HEK293 (cell line): ENCODE measurements at regions not wholly inside any gene's neighbourhood (a gene's known extent, or its start where the extent isn't known, plus 50 kb on each side); places are given as distances from the start of the nearest gene placed in this dataset.

Source experiments
- CTCF ChIA-PET: fragments of 350-600 bp; formaldehyde crosslinking; extraction: SDS; loops from one replicate; lab custom pipeline; 2021; ENCODE audit warnings: antibody characterized with exemption; lab: Yijun Ruan, JAX
- POLR2A ChIA-PET: fragments of 300-600 bp; formaldehyde crosslinking; extraction: SDS; loops from one replicate; lab custom pipeline; 2020; ENCODE audit warnings: antibody characterized with exemption, inconsistent platforms; lab: Yijun Ruan, JAX
- H3K27ac ChIP-seq: fragments of 200-500 bp; sonication (Bioruptor generic); 2 replicates; pipeline ENCODE4 v1.5.1; 2014; ENCODE audit warnings: low read depth, low read length, control low read depth, inconsistent platforms; ENCODE audit errors: extremely low read depth
- H3K36me3 ChIP-seq, 2 experiments: fragments of 200-500 bp in 1 of 2; sonication (Bioruptor generic) in 1 of 2; 1 replicate in 1 of 2; 2 replicates in 1 of 2; pipeline ENCODE4 v1.5.1; 2014 to 2017; ENCODE audit warnings: inconsistent platforms in 2 of 2, low read length in 2 of 2; ENCODE audit not compliant: control insufficient read depth in 2 of 2, insufficient read depth in 1 of 2
- H3K4me1 ChIP-seq: fragments of 200-500 bp; sonication (Bioruptor generic); 2 replicates; pipeline ENCODE4 v1.5.1; 2014; ENCODE audit warnings: mild to moderate bottlenecking, low read length, inconsistent platforms; ENCODE audit not compliant: control insufficient read depth, insufficient read depth
- H3K4me3 ChIP-seq: 2 replicates; pipeline ENCODE4 v1.5.1; 2011; ENCODE audit warnings: low read depth, mild to moderate bottlenecking, control low read depth, low read length, moderate library complexity
- H3K9me3 ChIP-seq: fragments of 200-500 bp; sonication (Bioruptor generic); 2 replicates; pipeline ENCODE4 v1.5.1; 2014; ENCODE audit warnings: low read depth, low read length, inconsistent platforms; ENCODE audit not compliant: control insufficient read depth, insufficient read depth
- FEZF1 ChIP-seq: fragments of 450-650 bp; formaldehyde crosslinking; IDR thresholded peaks from 2 replicates; pipeline ENCODE4 v1.5.1; 2016; ENCODE audit warnings: missing biosample characterization, missing genetic modification characterization
- MZF1 ChIP-seq: fragments of 450-650 bp; formaldehyde crosslinking; IDR thresholded peaks from 2 replicates; pipeline ENCODE4 v1.5.1; 2017; ENCODE audit warnings: missing biosample characterization, missing genetic modification characterization, borderline replicate concordance
- PRDM1 ChIP-seq: fragments of 450-650 bp; formaldehyde crosslinking; IDR thresholded peaks from 2 replicates; pipeline ENCODE4; 2016; ENCODE audit warnings: missing biosample characterization, missing genetic modification characterization
- REPIN1 ChIP-seq: fragments of 450-650 bp; formaldehyde crosslinking; IDR thresholded peaks from 2 replicates; pipeline ENCODE4 v1.5.1; 2017; ENCODE audit warnings: missing biosample characterization, missing genetic modification characterization, low read depth
- SETDB1 ChIP-seq: IDR thresholded peaks from one replicate; pipeline ENCODE4 v1.6.1; 2017; ENCODE audit warnings: mild to moderate bottlenecking, low read length, moderate library complexity, mixed read lengths; ENCODE audit not compliant: insufficient read length
- ZNF138 ChIP-seq: fragments of 450-650 bp; formaldehyde crosslinking; IDR thresholded peaks from 2 replicates; pipeline ENCODE4 v1.5.1; 2016; ENCODE audit warnings: missing biosample characterization, missing genetic modification characterization, borderline replicate concordance
- ZNF175 ChIP-seq: fragments of 450-650 bp; formaldehyde crosslinking; IDR thresholded peaks from 2 replicates; pipeline ENCODE4 v1.5.1; 2016; ENCODE audit warnings: missing biosample characterization, missing genetic modification characterization
- ZNF211 ChIP-seq: fragments of 450-650 bp; formaldehyde crosslinking; IDR thresholded peaks from 2 replicates; pipeline ENCODE4 v1.5.1; 2016; ENCODE audit warnings: low read depth, missing biosample characterization, missing genetic modification characterization
- ZNF366 ChIP-seq: fragments of 450-650 bp; formaldehyde crosslinking; conservative IDR thresholded peaks from 2 replicates; pipeline ENCODE4 v1.5.1; 2016; ENCODE audit warnings: missing biosample characterization, missing genetic modification characterization
- ZNF426 ChIP-seq: fragments of 450-650 bp; formaldehyde crosslinking; IDR thresholded peaks from 2 replicates; pipeline ENCODE4 v1.5.1; 2017; ENCODE audit warnings: missing biosample characterization, missing genetic modification characterization, mild to moderate bottlenecking, inconsistent platforms, moderate library complexity
- ZNF707 ChIP-seq: fragments of 450-650 bp; formaldehyde crosslinking; IDR thresholded peaks from 2 replicates; pipeline ENCODE4 v1.5.1; 2016; ENCODE audit warnings: missing biosample characterization, missing genetic modification characterization
- ZXDB ChIP-seq: fragments of 450-650 bp; formaldehyde crosslinking; IDR thresholded peaks from 2 replicates; pipeline ENCODE4 v1.5.1; 2016; ENCODE audit warnings: missing biosample characterization, missing genetic modification characterization
- TF ChIP-seq, protein P1 (sequence below): fragments of 450-650 bp; formaldehyde crosslinking; IDR thresholded peaks from 2 replicates; pipeline ENCODE4 v1.5.1; 2016; ENCODE audit warnings: missing biosample characterization, missing genetic modification characterization
- TF ChIP-seq, protein P2 (sequence below): fragments of 450-650 bp; formaldehyde crosslinking; IDR thresholded peaks from 2 replicates; pipeline ENCODE4 v1.5.1; 2016; ENCODE audit warnings: missing biosample characterization, missing genetic modification characterization
- TF ChIP-seq, protein P3 (sequence below): fragments of 450-650 bp; IDR thresholded peaks from 2 replicates; pipeline ENCODE4 v1.5.1; 2018; ENCODE audit warnings: missing biosample characterization, mild to moderate bottlenecking, missing genetic modification characterization
- TF ChIP-seq, protein P4 (sequence below): fragments of 450-650 bp; formaldehyde crosslinking; IDR thresholded peaks from 2 replicates; pipeline ENCODE4 v1.5.1; 2016; ENCODE audit warnings: missing biosample characterization, missing genetic modification characterization
- TF ChIP-seq, protein P5 (sequence below): fragments of 450-650 bp; formaldehyde crosslinking; IDR thresholded peaks from 2 replicates; pipeline ENCODE4 v1.5.1; 2016; ENCODE audit warnings: missing biosample characterization, missing genetic modification characterization
- TF ChIP-seq, protein P6 (sequence below): fragments of 450-650 bp; formaldehyde crosslinking; IDR thresholded peaks from 2 replicates; pipeline ENCODE4 v1.5.1; 2017; ENCODE audit warnings: missing biosample characterization, missing genetic modification characterization

DNA sequence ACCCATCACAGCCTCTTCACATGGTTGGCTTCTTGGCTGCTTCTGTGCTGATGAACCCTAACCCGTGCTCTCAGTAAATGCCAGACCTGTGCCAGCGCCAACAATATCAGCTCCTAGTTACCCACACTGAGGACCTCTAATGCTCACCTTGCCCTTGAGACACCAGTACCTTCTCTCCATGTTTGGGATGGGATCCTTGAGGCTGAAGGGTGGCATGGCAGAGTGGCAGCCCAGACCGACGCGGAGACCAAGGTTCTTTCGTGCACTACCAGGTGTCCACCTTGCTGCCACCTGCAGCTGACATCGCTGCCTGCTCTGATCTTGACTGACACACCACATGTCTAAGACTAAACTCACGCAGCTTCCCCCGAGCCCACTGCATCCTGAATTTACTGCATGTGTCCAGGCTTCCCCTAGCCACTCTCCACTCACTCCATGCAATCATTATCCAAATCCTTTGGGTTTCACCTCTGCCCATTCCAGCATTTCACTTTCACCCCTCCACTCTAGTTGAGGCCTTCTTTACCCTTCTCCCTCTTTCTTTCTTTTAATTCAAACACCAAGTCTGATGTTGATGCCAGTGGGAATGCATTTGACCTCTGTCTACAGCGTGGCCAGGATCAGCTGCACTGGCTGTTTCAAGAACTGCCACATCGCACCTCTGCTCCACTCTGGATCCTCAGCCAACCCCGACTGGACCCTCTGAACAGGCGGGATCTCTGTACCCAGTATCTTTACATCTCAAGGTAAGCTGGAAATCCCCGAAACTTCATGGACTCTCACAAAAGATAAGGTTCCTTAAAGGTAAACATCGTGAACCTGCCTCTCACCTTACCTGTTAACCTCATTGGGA, 294.9 kb downstream of the GLRX3 start:
- POLR2A ChIA-PET = no interaction called here
- H3K4me1 ChIP-seq = no peaks in the 10 kb centered on the region
- no peak overlapping the region for H3K4me3 ChIP-seq
- TF ChIP-seq, protein P1, sequence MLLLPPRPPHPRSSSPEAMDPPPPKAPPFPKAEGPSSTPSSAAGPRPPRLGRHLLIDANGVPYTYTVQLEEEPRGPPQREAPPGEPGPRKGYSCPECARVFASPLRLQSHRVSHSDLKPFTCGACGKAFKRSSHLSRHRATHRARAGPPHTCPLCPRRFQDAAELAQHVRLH = no peak
- TF ChIP-seq, protein P2, sequence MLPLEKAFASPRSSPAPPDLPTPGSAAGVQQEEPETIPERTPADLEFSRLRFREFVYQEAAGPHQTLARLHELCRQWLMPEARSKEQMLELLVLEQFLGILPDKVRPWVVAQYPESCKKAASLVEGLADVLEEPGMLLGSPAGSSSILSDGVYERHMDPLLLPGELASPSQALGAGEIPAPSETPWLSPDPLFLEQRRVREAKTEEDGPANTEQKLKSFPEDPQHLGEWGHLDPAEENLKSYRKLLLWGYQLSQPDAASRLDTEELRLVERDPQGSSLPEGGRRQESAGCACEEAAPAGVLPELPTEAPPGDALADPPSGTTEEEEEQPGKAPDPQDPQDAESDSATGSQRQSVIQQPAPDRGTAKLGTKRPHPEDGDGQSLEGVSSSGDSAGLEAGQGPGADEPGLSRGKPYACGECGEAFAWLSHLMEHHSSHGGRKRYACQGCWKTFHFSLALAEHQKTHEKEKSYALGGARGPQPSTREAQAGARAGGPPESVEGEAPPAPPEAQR = no peak
- TF ChIP-seq, protein P3, sequence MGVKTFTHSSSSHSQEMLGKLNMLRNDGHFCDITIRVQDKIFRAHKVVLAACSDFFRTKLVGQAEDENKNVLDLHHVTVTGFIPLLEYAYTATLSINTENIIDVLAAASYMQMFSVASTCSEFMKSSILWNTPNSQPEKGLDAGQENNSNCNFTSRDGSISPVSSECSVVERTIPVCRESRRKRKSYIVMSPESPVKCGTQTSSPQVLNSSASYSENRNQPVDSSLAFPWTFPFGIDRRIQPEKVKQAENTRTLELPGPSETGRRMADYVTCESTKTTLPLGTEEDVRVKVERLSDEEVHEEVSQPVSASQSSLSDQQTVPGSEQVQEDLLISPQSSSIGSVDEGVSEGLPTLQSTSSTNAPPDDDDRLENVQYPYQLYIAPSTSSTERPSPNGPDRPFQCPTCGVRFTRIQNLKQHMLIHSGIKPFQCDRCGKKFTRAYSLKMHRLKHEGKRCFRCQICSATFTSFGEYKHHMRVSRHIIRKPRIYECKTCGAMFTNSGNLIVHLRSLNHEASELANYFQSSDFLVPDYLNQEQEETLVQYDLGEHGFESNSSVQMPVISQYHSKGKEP (tag by site-specific recombination) = no peak
- no peak for TF ChIP-seq ZXDB (tag by site-specific recombination)
- TF ChIP-seq REPIN1 (tag by site-specific recombination) = no peak
- TF ChIP-seq ZNF707 (tag by site-specific recombination) = no peak
- TF ChIP-seq SETDB1 = no peak
- TF ChIP-seq, protein P4, sequence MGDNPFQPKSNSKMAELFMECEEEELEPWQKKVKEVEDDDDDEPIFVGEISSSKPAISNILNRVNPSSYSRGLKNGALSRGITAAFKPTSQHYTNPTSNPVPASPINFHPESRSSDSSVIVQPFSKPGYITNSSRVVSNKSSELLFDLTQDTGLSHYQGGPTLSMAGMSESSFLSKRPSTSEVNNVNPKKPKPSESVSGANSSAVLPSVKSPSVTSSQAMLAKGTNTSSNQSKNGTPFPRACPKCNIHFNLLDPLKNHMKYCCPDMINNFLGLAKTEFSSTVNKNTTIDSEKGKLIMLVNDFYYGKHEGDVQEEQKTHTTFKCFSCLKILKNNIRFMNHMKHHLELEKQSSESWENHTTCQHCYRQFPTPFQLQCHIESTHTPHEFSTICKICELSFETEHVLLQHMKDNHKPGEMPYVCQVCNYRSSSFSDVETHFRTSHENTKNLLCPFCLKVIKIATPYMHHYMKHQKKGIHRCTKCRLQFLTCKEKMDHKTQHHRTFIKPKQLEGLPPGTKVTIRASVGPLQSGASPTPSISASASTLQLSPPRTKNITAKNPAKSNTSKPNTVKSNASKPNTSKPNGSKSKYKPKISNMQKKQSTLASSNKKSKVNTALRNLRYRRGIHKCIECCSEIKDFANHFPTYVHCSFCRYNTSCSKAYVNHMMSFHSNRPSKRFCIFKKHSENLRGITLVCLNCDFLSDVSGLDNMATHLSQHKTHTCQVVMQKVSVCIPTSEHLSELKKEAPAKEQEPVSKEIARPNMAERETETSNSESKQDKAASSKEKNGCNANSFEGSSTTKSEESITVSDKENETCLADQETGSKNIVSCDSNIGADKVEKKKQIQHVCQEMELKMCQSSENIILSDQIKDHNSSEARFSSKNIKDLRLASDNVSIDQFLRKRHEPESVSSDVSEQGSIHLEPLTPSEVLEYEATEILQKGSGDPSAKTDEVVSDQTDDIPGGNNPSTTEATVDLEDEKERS (tag by site-specific recombination) = no peak
- TF ChIP-seq PRDM1 (tag by site-specific recombination) = no peak
- no peak for TF ChIP-seq ZNF211 (tag by site-specific recombination)
- TF ChIP-seq ZNF138 (tag by site-specific recombination) = no peak
- TF ChIP-seq MZF1 = no peak
- no peak for TF ChIP-seq ZNF366
- no peak for TF ChIP-seq ZNF175
- TF ChIP-seq, protein P5, sequence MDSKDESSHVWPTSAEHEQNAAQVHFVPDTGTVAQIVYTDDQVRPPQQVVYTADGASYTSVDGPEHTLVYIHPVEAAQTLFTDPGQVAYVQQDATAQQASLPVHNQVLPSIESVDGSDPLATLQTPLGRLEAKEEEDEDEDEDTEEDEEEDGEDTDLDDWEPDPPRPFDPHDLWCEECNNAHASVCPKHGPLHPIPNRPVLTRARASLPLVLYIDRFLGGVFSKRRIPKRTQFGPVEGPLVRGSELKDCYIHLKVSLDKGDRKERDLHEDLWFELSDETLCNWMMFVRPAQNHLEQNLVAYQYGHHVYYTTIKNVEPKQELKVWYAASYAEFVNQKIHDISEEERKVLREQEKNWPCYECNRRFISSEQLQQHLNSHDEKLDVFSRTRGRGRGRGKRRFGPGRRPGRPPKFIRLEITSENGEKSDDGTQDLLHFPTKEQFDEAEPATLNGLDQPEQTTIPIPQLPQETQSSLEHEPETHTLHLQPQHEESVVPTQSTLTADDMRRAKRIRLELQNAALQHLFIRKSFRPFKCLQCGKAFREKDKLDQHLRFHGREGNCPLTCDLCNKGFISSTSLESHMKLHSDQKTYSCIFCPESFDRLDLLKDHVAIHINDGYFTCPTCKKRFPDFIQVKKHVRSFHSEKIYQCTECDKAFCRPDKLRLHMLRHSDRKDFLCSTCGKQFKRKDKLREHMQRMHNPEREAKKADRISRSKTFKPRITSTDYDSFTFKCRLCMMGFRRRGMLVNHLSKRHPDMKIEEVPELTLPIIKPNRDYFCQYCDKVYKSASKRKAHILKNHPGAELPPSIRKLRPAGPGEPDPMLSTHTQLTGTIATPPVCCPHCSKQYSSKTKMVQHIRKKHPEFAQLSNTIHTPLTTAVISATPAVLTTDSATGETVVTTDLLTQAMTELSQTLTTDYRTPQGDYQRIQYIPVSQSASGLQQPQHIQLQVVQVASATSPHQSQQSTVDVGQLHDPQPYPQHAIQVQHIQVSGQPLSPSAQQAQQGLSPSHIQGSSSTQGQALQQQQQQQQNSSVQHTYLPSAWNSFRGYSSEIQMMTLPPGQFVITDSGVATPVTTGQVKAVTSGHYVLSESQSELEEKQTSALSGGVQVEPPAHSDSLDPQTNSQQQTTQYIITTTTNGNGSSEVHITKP (tag by site-specific recombination) = no peak
- TF ChIP-seq, protein P6, sequence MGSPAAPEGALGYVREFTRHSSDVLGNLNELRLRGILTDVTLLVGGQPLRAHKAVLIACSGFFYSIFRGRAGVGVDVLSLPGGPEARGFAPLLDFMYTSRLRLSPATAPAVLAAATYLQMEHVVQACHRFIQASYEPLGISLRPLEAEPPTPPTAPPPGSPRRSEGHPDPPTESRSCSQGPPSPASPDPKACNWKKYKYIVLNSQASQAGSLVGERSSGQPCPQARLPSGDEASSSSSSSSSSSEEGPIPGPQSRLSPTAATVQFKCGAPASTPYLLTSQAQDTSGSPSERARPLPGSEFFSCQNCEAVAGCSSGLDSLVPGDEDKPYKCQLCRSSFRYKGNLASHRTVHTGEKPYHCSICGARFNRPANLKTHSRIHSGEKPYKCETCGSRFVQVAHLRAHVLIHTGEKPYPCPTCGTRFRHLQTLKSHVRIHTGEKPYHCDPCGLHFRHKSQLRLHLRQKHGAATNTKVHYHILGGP (tag by site-specific recombination) = no peak
- no peak for TF ChIP-seq FEZF1 (tag by site-specific recombination)
- TF ChIP-seq ZNF426 (tag by site-specific recombination) = no peak
- TF ChIP-seq, all 188 proteins: peak for 0
- Histone ChIP-seq H3K36me3 (no peaks in the 10 kb centered on the region), H3K9me3 (no peaks in the 10 kb centered on the region), H3K27ac (no peak overlapping the region)
- CTCF ChIA-PET = no interaction called here
